SK-N-SH (cell line): ENCODE measurements at regions not wholly inside any gene's neighbourhood (a gene's known extent, or its start where the extent isn't known, plus 50 kb on each side); places are given as distances from the start of the nearest gene placed in this dataset.

Experiments used
- CTCF ChIA-PET: fragments of 300-600, 350-600 bp; formaldehyde crosslinking; extraction: SDS; loops from one replicate; lab custom pipeline; 2021; lab: Yijun Ruan, JAX
- POLR2A ChIA-PET: fragments of 350-600 bp; sonication (Branson Sonifier 250); formaldehyde crosslinking; extraction: SDS; loops from one replicate; lab custom pipeline; 2020; ENCODE audit warnings: antibody characterized with exemption, inconsistent platforms; lab: Yijun Ruan, JAX
- DNase-seq: peaks from one replicate; pipeline ENCODE4 v3.0.0; 2012
- H2AFZ ChIP-seq: fragments of 200-600 bp; sonication (generic); 2 replicates; pipeline ENCODE4 v1.8.1; 2016; ENCODE audit warnings: antibody characterized with exemption, mild to moderate bottlenecking, low read depth
- H3F3A ChIP-seq: fragments of 200-600 bp; sonication (generic); replicated peaks from 2 replicates; pipeline ENCODE3; 2016; ENCODE audit warnings: antibody characterized with exemption, mild to moderate bottlenecking; ENCODE audit not compliant: insufficient read depth
- H3K27ac ChIP-seq, 2 experiments: fragments of 200-500 bp in 1 of 2; fragments of 200-600 bp in 1 of 2; sonication (Bioruptor generic) in 1 of 2; sonication (generic), shearing (Covaris generic) in 1 of 2; 2 replicates each; pipeline versions ENCODE4 v1.5.1 to v1.6.1; 2014 to 2016; ENCODE audit warnings: low read depth in 2 of 2, inconsistent platforms in 1 of 2, low read length in 1 of 2, mild to moderate bottlenecking in 1 of 2, mixed read lengths in 1 of 2
- H3K27me3 ChIP-seq: fragments of 200-600 bp; sonication (generic), shearing (Covaris generic); 2 replicates; pipeline ENCODE4 v1.6.1; 2016; ENCODE audit warnings: mixed run types; ENCODE audit not compliant: insufficient read depth
- H3K36me3 ChIP-seq, 2 experiments: fragments of 200-500 bp in 1 of 2; fragments of 200-600 bp in 1 of 2; sonication (Bioruptor generic) in 1 of 2; sonication (generic) in 1 of 2; replicated peaks in 1 of 2; 2 replicates each; pipeline versions ENCODE3 to v1.5.1; 2014 to 2016; ENCODE audit warnings: low read length in 1 of 2, mild to moderate bottlenecking in 1 of 2; ENCODE audit not compliant: insufficient read depth in 2 of 2, control insufficient read depth in 1 of 2
- H3K4me1 ChIP-seq, 2 experiments: fragments of 200-500 bp in 1 of 2; fragments of 200-600 bp in 1 of 2; sonication (Bioruptor generic) in 1 of 2; sonication (generic), shearing (Covaris generic) in 1 of 2; 2 replicates each; pipeline versions ENCODE4 v1.5.1 to v1.6.1; 2014 to 2016; ENCODE audit warnings: low read depth in 1 of 2, low read length in 1 of 2, mixed run types in 1 of 2; ENCODE audit not compliant: insufficient read depth in 2 of 2, control insufficient read depth in 1 of 2
- H3K4me2 ChIP-seq: fragments of 200-600 bp; sonication (generic), shearing (Covaris generic); 2 replicates; pipeline ENCODE4 v1.6.1; 2017; ENCODE audit warnings: mixed run types
- H3K4me3 ChIP-seq, 2 experiments: fragments of 200-500 bp in 1 of 2; fragments of 200-600 bp in 1 of 2; sonication (Bioruptor generic) in 1 of 2; sonication (generic), shearing (Covaris generic) in 1 of 2; 2 replicates each; pipeline versions ENCODE4 v1.5.1 to v1.8.1; 2014 to 2016; ENCODE audit warnings: low read depth in 2 of 2, inconsistent platforms in 1 of 2, low read length in 1 of 2, mild to moderate bottlenecking in 1 of 2, mixed read lengths in 1 of 2, moderate library complexity in 1 of 2
- H3K79me2 ChIP-seq: fragments of 200-600 bp; sonication (generic); 2 replicates; pipeline ENCODE4 v1.8.1; 2017; ENCODE audit warnings: mild to moderate bottlenecking; ENCODE audit not compliant: insufficient read depth
- H3K9ac ChIP-seq: fragments of 200-600 bp; sonication (generic); 2 replicates; pipeline ENCODE4 v1.6.1; 2017; ENCODE audit warnings: mixed run types
- H3K9me2 ChIP-seq: fragments of 200-600 bp; sonication (generic); 2 replicates; pipeline ENCODE4 v1.6.1; 2017; ENCODE audit warnings: mixed run types
- H3K9me3 ChIP-seq: fragments of 200-600 bp; sonication (generic); 2 replicates; pipeline ENCODE4 v1.6.1; 2017; ENCODE audit warnings: mixed run types, mild to moderate bottlenecking, moderate library complexity
- H4K20me1 ChIP-seq: fragments of 200-600 bp; sonication (generic); 2 replicates; pipeline ENCODE4 v1.6.1; 2017; ENCODE audit warnings: mild to moderate bottlenecking, mixed run types; ENCODE audit not compliant: insufficient read depth
- EZH2phosphoT487 ChIP-seq: fragments of 200-600 bp; sonication (generic); IDR thresholded peaks from 2 replicates; pipeline ENCODE4 v1.6.1; 2017; ENCODE audit warnings: low read depth, mixed run types, mild to moderate bottlenecking, antibody characterized with exemption, moderate library complexity, borderline replicate concordance
- FOXM1 ChIP-seq: IDR thresholded peaks from 2 replicates; pipeline ENCODE4 v1.4.0; 2012; ENCODE audit warnings: low read depth, mild to moderate bottlenecking
- JUND ChIP-seq: IDR thresholded peaks from 2 replicates; pipeline ENCODE4 v1.4.0; 2012
- MEF2A ChIP-seq: IDR thresholded peaks from 2 replicates; pipeline ENCODE4 v1.4.0; 2012; ENCODE audit warnings: low read depth, borderline replicate concordance
- MXI1 ChIP-seq: IDR thresholded peaks from 2 replicates; pipeline ENCODE4 v1.6.1; 2012; ENCODE audit warnings: mild to moderate bottlenecking, low read depth, low read length, improper control_type of control experiment
- NFIC ChIP-seq: IDR thresholded peaks from 2 replicates; pipeline ENCODE4 v1.4.0; 2012; ENCODE audit warnings: borderline replicate concordance
- NRF1 ChIP-seq: IDR thresholded peaks from 2 replicates; pipeline ENCODE4 v1.6.1; 2012; ENCODE audit warnings: low read depth, mild to moderate bottlenecking, low read length
- POLR2AphosphoS5 ChIP-seq: IDR thresholded peaks from 2 replicates; pipeline ENCODE4 v1.6.1; 2012; ENCODE audit warnings: low read depth, low read length
- RAD21 ChIP-seq: IDR thresholded peaks from 2 replicates; pipeline ENCODE4 v1.6.1; 2012; ENCODE audit warnings: mild to moderate bottlenecking, low read length
- RXRA ChIP-seq: IDR thresholded peaks from 2 replicates; pipeline ENCODE4 v1.4.0; 2012; ENCODE audit warnings: low read depth, mild to moderate bottlenecking, borderline replicate concordance
- TEAD4 ChIP-seq: IDR thresholded peaks from 2 replicates; pipeline ENCODE4 v1.4.0; 2012; ENCODE audit warnings: mild to moderate bottlenecking, borderline replicate concordance; ENCODE audit not compliant: insufficient read depth
- YY1 ChIP-seq: IDR thresholded peaks from 2 replicates; pipeline ENCODE4 v1.4.0; 2012; ENCODE audit warnings: low read depth, mild to moderate bottlenecking
- WGBS: methylation state at CpG from one replicate; pipeline ENCODE4 v1.1.6; 2017; ENCODE audit warnings: low lambda C conversion rate; 5-methylcytosine and 5-hydroxymethylcytosine counted together
- TF ChIP-seq, protein P1 (sequence below): IDR thresholded peaks from 2 replicates; pipeline ENCODE4 v1.4.0; 2012; ENCODE audit warnings: low read depth, borderline replicate concordance
- TF ChIP-seq, protein P2 (sequence below): IDR thresholded peaks from 2 replicates; pipeline ENCODE4 v1.4.0; 2012; ENCODE audit warnings: low read depth
- TF ChIP-seq, protein P3 (sequence below): fragments of 150-350 bp; IDR thresholded peaks from 2 replicates; pipeline ENCODE4 v1.6.1; 2017; ENCODE audit warnings: antibody characterized with exemption, low read length, low read depth, borderline replicate concordance

DNA sequence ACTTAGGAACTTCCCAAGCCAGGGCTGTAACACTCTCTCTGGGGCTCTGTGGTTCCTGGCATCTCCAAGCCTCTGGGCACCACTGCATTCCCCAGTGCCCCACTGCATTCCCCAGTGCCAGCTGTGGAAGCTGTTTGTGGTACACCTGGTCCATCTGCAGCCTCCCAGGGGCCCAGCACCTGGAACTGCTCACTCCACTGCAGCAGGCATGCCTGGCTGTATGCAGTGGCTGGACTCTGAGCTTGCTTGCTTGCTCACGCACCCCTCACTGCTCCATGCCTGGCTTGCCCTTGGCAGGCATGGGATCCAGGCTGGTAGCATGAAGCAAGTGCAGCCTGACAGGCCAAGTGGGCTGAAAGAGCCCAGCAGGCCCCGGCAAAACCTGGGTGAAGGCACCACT, 512.1 kb downstream of the SQOR start:
- H2AFZ ChIP-seq, result no peak overlapping the region
- H3K9me3 ChIP-seq, result 0 out of 2 replicates have a peak, but pooled peaks cover 5% of the 10 kb centered on the region
- no peaks in the 10 kb centered on the region for H3K36me3 ChIP-seq
- no peaks in the 10 kb centered on the region for H3K27me3 ChIP-seq
- H3K9me2 ChIP-seq, result 0 out of 2 replicates have a peak, but pooled peaks cover 6% of the 10 kb centered on the region
- H3K9ac ChIP-seq, result no peak overlapping the region
- no peak overlapping the region for H3K4me2 ChIP-seq
- no peak overlapping the region for H3K4me3 ChIP-seq
- no peaks in the 10 kb centered on the region for H3K4me1 ChIP-seq
- CTCF ChIA-PET, result no interaction called here
- no peak overlapping the region for H3K27ac ChIP-seq
- POLR2A ChIA-PET, result no interaction called here
- 50% methylated on average over 1 of the region's 2 CpGs for WGBS
- no peaks in the 10 kb centered on the region for H4K20me1 ChIP-seq
- no peaks in the 10 kb centered on the region for H3K79me2 ChIP-seq
- no peak for DNase-seq
- TF ChIP-seq FOXM1 (no peak), NRF1 (no peak), RAD21 (no peak), RXRA (no peak), MXI1 (no peak), POLR2AphosphoS5 (no peak)
- TF ChIP-seq, protein P1, sequence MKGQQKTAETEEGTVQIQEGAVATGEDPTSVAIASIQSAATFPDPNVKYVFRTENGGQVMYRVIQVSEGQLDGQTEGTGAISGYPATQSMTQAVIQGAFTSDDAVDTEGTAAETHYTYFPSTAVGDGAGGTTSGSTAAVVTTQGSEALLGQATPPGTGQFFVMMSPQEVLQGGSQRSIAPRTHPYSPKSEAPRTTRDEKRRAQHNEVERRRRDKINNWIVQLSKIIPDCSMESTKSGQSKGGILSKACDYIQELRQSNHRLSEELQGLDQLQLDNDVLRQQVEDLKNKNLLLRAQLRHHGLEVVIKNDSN, result no peak
- no peaks in the 10 kb centered on the region for H3F3A ChIP-seq

DNA sequence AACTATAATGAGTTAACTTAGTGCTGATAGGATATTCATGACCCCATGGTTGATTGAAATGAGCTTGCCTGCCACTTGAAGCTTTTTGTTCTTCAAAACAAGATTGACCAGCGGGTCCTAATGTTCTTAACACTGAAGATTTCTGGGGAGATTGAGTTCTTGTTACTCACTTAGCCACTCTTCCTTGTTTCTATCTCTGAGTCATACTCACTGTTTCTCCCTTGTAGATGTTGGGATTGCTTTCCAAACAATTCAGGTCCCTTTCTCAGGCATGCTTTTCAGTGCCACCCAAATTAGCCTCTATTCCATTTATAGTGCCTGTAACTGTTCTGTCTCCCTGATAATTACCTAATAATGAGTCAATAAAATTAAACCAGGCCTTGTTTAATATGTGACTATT, 517.0 kb downstream of the SQOR start:
- Histone ChIP-seq H3K9me3 (0 out of 2 replicates have a peak, but pooled peaks cover 9% of the 10 kb centered on the region), H2AFZ (no peak overlapping the region), H3K27me3 (no peaks in the 10 kb centered on the region), H3K79me2 (no peaks in the 10 kb centered on the region; the same call in 1 of the 2 replicates), H3F3A (no peaks in the 10 kb centered on the region), H3K4me2 (no peak overlapping the region), H3K36me3 (no peaks in the 10 kb centered on the region), H4K20me1 (no peaks in the 10 kb centered on the region), H3K4me3 (no peak overlapping the region), H3K9me2 (0 out of 2 replicates have a peak, but pooled peaks cover 6% of the 10 kb centered on the region), H3K27ac (no peak overlapping the region), H3K9ac (no peak overlapping the region), H3K4me1 (no peaks in the 10 kb centered on the region)
- CTCF ChIA-PET, result interaction anchor here (0.6 kb wide), 1 partner anchor 799 kb away, joined by 3 read pairs; no protein-coding TSS in a partner anchor
- POLR2A ChIA-PET, result no interaction called here
- no peak for DNase-seq
- 22% methylated on average over 1 of the region's 1 CpG for WGBS
- TF ChIP-seq YY1 (no peak), TEAD4 (no peak), NFIC (no peak), EZH2phosphoT487 (no peak), RAD21 (no peak), JUND (no peak), MEF2A (no peak)
- TF ChIP-seq, protein P2, sequence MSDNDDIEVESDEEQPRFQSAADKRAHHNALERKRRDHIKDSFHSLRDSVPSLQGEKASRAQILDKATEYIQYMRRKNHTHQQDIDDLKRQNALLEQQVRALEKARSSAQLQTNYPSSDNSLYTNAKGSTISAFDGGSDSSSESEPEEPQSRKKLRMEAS, result no peak
- TF ChIP-seq, protein P3, sequence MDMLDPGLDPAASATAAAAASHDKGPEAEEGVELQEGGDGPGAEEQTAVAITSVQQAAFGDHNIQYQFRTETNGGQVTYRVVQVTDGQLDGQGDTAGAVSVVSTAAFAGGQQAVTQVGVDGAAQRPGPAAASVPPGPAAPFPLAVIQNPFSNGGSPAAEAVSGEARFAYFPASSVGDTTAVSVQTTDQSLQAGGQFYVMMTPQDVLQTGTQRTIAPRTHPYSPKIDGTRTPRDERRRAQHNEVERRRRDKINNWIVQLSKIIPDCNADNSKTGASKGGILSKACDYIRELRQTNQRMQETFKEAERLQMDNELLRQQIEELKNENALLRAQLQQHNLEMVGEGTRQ, result no peak
